Progenitor cell of endocrine pancreas (in vitro differentiated cells): ENCODE measurements at regions not wholly inside any gene's neighbourhood (a gene's known extent, or its start where the extent isn't known, plus 50 kb on each side); places are given as distances from the start of the nearest gene placed in this dataset.
"Not testable (repeated sequence)": the region's sequence is repeated elsewhere in the genome, so short reads cannot be mapped to it uniquely, and the experiment has no call there.

Source experiments
- DNase-seq: peaks from one replicate; pipeline ENCODE4 v3.0.0; 2021; ENCODE audit warnings: low spot score; ENCODE audit not compliant: unreplicated experiment
- H3K27ac Mint-ChIP-seq: 2 replicates; pipeline ENCODE4 v1.8.0; 2021; ENCODE audit warnings: mild to moderate bottlenecking, moderate library complexity, mixed read lengths
- H3K27me3 Mint-ChIP-seq: 2 replicates; pipeline ENCODE4 v1.8.0; 2021; ENCODE audit warnings: mixed read lengths
- H3K36me3 Mint-ChIP-seq: 2 replicates; pipeline ENCODE4 v1.8.0; 2022; ENCODE audit warnings: mixed read lengths; ENCODE audit not compliant: insufficient read depth
- H3K4me1 Mint-ChIP-seq: 2 replicates; pipeline ENCODE4 v1.8.0; 2021; ENCODE audit warnings: low read depth, mixed read lengths
- H3K4me3 Mint-ChIP-seq: 2 replicates; pipeline ENCODE4 v1.8.0; 2021; ENCODE audit warnings: low read depth, mild to moderate bottlenecking, moderate library complexity, mixed read lengths
- H3K9me3 Mint-ChIP-seq: 2 replicates; pipeline ENCODE4 v1.8.0; 2021; ENCODE audit warnings: low read depth, mixed read lengths
- CTCF ChIP-seq: fragments of 200-600 bp; sonication (generic); IDR thresholded peaks from one replicate; pipeline ENCODE4 v1.5.0; 2021; ENCODE audit warnings: antibody characterized with exemption, mild to moderate bottlenecking; ENCODE audit not compliant: unreplicated experiment

DNA sequence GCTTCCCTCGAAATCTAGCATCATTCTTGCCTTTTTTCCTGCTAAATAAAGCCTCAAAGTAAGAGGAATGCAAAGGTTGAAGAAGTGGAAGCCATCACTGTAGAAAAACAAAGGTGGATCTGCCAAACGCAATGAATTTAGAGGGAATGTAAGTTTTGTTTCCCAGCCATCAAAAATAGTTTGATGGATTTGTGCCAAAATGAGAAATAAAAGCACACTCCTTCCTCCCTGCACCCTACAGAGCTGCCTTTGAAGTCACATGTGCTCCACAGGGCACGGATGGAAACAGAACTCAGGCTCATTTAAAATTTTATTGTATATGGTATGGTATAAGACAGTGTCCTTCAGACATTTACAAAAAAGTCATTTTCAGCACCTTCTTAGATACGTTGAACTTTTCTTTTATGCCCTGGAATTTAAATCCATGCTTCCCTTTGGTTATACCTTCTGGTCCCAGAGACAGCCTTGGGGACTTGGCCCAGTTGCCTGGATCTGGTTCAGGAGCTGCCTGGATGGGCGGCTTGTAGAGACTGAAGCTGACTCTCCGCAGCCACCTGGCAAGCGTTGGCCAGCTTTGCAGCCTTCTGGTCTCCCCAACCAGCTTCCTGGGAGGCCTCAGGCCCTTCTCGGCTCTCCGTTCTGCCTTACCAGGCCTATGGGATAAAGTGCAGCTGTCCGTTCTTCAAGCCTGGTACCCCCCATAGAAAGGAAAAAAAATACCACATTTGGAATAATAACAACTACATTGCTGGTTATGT lies 228.5 kb upstream of the NEBL start:
- H3K9me3 Mint-ChIP-seq, result peaks cover 2% of the 10 kb centered on the region
- no peaks in the 10 kb centered on the region for H3K36me3 Mint-ChIP-seq
- TF ChIP-seq CTCF, result no peak
- no peaks in the 10 kb centered on the region for H3K27me3 Mint-ChIP-seq
- peaks cover 4% of the 10 kb centered on the region for H3K4me1 Mint-ChIP-seq
- H3K4me3 Mint-ChIP-seq, result no peak overlapping the region
- DNase-seq, result no peak
- no peak overlapping the region for H3K27ac Mint-ChIP-seq

GRCh38 chr10:21122907-21123306 lies 225.8 kb upstream of the NEBL start:
- no peak for TF ChIP-seq CTCF
- no peak overlapping the region for H3K27ac Mint-ChIP-seq
- no peaks in the 10 kb centered on the region for H3K36me3 Mint-ChIP-seq
- H3K4me1 Mint-ChIP-seq, result peaks cover 2% of the 10 kb centered on the region
- H3K27me3 Mint-ChIP-seq, result no peaks in the 10 kb centered on the region
- no peak overlapping the region for H3K4me3 Mint-ChIP-seq
- H3K9me3 Mint-ChIP-seq, result peaks cover 2% of the 10 kb centered on the region
- DNase-seq, result no peak

DNA sequence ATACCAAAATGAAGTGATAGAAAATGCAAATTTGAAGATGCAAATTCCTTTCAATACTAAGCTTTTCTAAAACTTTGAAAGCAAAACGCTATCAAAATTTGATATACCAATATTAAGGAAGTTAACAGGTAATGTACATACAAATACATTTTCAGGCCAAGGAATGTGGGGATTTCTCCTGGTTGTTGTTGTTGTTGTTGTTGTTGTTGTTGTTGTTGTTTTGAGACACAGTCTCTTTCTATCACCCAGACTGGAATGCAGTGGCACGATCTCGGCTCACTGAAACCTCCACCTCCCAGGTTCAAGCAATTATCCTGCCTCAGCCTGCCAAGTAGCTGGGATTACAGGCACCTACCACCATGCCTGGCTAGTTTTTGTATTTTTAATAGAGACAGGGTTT lies 224.7 kb upstream of the NEBL start:
- H3K36me3 Mint-ChIP-seq, H3K27me3 Mint-ChIP-seq, H3K4me3 Mint-ChIP-seq, H3K4me1 Mint-ChIP-seq, H3K27ac Mint-ChIP-seq, H3K9me3 Mint-ChIP-seq, DNase-seq: not testable (repeated sequence)

GRCh38 chr10:21114683-21115082 lies 217.6 kb upstream of the NEBL start:
- DNase-seq, result no peak
- H3K27ac Mint-ChIP-seq, result no peak overlapping the region
- H3K4me1 Mint-ChIP-seq, result peaks cover 2% of the 10 kb centered on the region

GRCh38 chr10:21110358-21110757 lies 213.2 kb upstream of the NEBL start:
- Mint-ChIP-seq H3K27me3 (no peaks in the 10 kb centered on the region), H3K4me3 (no peak overlapping the region), H3K36me3 (peaks cover 1% of the 10 kb centered on the region), H3K27ac (no peak overlapping the region), H3K9me3 (peaks cover 21% of the 10 kb centered on the region), H3K4me1 (no peaks in the 10 kb centered on the region)
- DNase-seq, result no peak
- no peak for TF ChIP-seq CTCF

More at GRCh38 chr10:21114683-21115082, 217.6 kb upstream of the NEBL start:
- no peak for TF ChIP-seq CTCF
- Mint-ChIP-seq H3K4me3 (no peak overlapping the region), H3K27me3 (no peaks in the 10 kb centered on the region), H3K36me3 (peaks cover 5% of the 10 kb centered on the region), H3K9me3 (peaks cover 17% of the 10 kb centered on the region)

GRCh38 chr10:21106931-21107330 lies 209.8 kb upstream of the NEBL start:
- not testable (repeated sequence) for H3K4me1 Mint-ChIP-seq, H3K27me3 Mint-ChIP-seq, H3K27ac Mint-ChIP-seq, H3K36me3 Mint-ChIP-seq, DNase-seq, H3K4me3 Mint-ChIP-seq
- peaks cover 17% of the 10 kb centered on the region for H3K9me3 Mint-ChIP-seq

- H3K27me3 Mint-ChIP-seq, H3K4me3 Mint-ChIP-seq, DNase-seq, H3K4me1 Mint-ChIP-seq, H3K36me3 Mint-ChIP-seq, H3K27ac Mint-ChIP-seq: not testable (repeated sequence)
- peaks cover 14% of the 10 kb centered on the region for H3K9me3 Mint-ChIP-seq
Measured at GRCh38 chr10:21105331-21105730, 208.2 kb upstream of the NEBL start.
